PC-9 (cell line): ENCODE measurements at regions not wholly inside any gene's neighbourhood (a gene's known extent, or its start where the extent isn't known, plus 50 kb on each side); places are given as distances from the start of the nearest gene placed in this dataset.

Source experiments
- BruUV-seq: library from RNA; stranded (reverse); fragments of 400-500 nt; replicated peaks from 2 replicates; lab custom pipeline; 2021; lab: Mats Ljungman, UMichigan
- CTCF ChIA-PET: fragments of 300-600 bp; sonication (Branson Sonifier 250); formaldehyde crosslinking; loops from one replicate; lab custom pipeline; 2022; ENCODE audit warnings: antibody characterized with exemption; lab: Charles Lee
- POLR2A ChIA-PET: fragments of 300-600 bp; sonication (Branson Sonifier 250); formaldehyde crosslinking; loops from one replicate; lab custom pipeline; 2022; ENCODE audit warnings: antibody characterized with exemption; ENCODE audit not compliant: unreplicated experiment; lab: Charles Lee
- DNase-seq, 2 experiments: peaks; one replicate each; pipeline versions ENCODE4 v3.0.0 to v3.0.0-alpha.2; 2015 to 2022; ENCODE audit warnings: mixed read lengths in 1 of 2
- H2AFZ ChIP-seq: fragments of 200-600 bp; sonication (generic); 2 replicates; pipeline ENCODE4 v1.8.1; 2017; ENCODE audit warnings: antibody characterized with exemption
- H3F3A ChIP-seq: fragments of 200-600 bp; sonication (generic); 2 replicates; pipeline ENCODE4 v1.8.1; 2017; ENCODE audit warnings: antibody characterized with exemption, mild to moderate bottlenecking, low read depth; ENCODE audit not compliant: insufficient read depth
- H3K27ac ChIP-seq: fragments of 200-600 bp; sonication (generic); 2 replicates; pipeline ENCODE4 v1.6.1; 2016; ENCODE audit warnings: mixed run types
- H3K27me3 ChIP-seq: fragments of 200-600 bp; sonication (generic); 2 replicates; pipeline ENCODE4 v1.6.1; 2016; ENCODE audit warnings: low read depth, mixed run types; ENCODE audit not compliant: insufficient read depth
- H3K36me3 ChIP-seq: fragments of 200-600 bp; sonication (generic); 2 replicates; pipeline ENCODE4 v1.6.1; 2016; ENCODE audit warnings: low read depth, mixed run types
- H3K4me1 ChIP-seq: fragments of 200-600 bp; sonication (generic); replicated peaks from 2 replicates; pipeline ENCODE4 v1.6.1; 2016; ENCODE audit warnings: mixed run types; ENCODE audit not compliant: insufficient read depth
- H3K4me2 ChIP-seq: fragments of 200-600 bp; sonication (generic); 2 replicates; pipeline ENCODE4 v1.6.1; 2017; ENCODE audit warnings: mixed run types
- H3K4me3 ChIP-seq: fragments of 200-600 bp; sonication (generic); 2 replicates; pipeline ENCODE4 v1.6.1; 2016; ENCODE audit warnings: mixed run types
- H3K79me2 ChIP-seq: fragments of 200-600 bp; sonication (generic); 2 replicates; pipeline ENCODE4 v1.6.1; 2017; ENCODE audit warnings: low read depth, mixed run types
- H3K9me2 ChIP-seq: fragments of 200-600 bp; sonication (generic); 2 replicates; pipeline ENCODE4 v1.8.1; 2017; ENCODE audit warnings: mild to moderate bottlenecking; ENCODE audit not compliant: insufficient read depth
- H3K9me3 ChIP-seq: fragments of 200-600 bp; sonication (generic); 2 replicates; pipeline ENCODE4 v1.8.1; 2016; ENCODE audit warnings: low read depth; ENCODE audit not compliant: insufficient read depth
- H4K20me1 ChIP-seq: fragments of 200-600 bp; sonication (generic); 2 replicates; pipeline ENCODE4 v1.8.1; 2017; ENCODE audit not compliant: insufficient read depth
- CTCF ChIP-seq: fragments of 200-600 bp; sonication (generic); conservative IDR thresholded peaks from 2 replicates; pipeline ENCODE4 v1.6.1; 2017; ENCODE audit warnings: mixed run types, antibody characterized with exemption, mild to moderate bottlenecking, moderate library complexity
- EZH2 ChIP-seq: fragments of 200-600 bp; sonication (generic); IDR thresholded peaks from 2 replicates; pipeline ENCODE4 v1.8.0; 2017; ENCODE audit warnings: antibody characterized with exemption, low read depth
- intact Hi-C: fragments of 100-400 bp; cut with micrococcal nuclease; formaldehyde crosslinking; loops from one replicate; pipeline ENCODE4 v1.10.0; 2022; ENCODE audit not compliant: unreplicated experiment

DNA sequence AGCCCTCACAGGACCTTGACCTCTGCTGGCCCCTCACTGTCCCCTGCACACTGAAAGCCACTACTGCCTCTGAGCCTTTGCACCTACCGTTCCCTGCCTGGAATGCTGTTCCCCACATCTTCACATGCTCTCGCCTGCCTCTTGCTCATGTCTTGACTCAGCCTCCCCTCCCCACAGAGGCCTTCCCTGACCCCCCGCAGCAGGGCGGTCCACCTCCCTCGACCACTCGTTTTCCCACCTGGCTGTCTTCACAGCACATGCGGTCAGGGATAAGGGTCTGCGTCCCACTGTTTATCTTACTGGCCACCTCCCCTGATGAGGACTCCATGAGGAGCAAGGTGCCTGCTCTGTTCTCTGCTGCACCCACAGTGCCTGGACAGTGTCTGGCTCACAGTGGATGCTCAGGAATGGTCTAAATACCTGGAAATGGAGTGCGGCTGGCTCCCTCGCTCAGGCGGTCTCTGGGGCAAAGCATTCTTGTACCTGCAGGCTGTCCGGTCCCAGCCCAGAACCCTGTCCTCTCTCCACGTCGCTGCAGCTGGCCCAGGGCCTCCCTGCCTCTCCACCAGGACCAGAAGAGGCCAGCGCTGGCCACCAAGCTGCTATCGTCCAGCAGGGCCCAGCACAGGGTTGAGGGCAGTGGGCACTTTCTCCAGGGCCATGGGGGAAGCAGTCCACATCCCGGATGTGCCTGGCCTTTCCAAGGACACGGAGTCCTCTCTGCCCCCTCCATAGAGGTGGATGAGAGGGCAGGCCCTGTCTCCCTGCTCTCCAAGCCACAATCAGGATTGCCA, 107.4 kb downstream of the NCOR2 start:
- Histone ChIP-seq H3K9me3 (no peaks in the 10 kb centered on the region), H4K20me1 (no peaks in the 10 kb centered on the region; the same call in 1 of the 2 replicates), H3K36me3 (no peaks in the 10 kb centered on the region), H3K27ac (no peak overlapping the region), H3K4me1 (peaks cover 7% of the 10 kb centered on the region), H3F3A (peaks cover 31% of the 10 kb centered on the region), H3K79me2 (no peaks in the 10 kb centered on the region), H3K27me3 (no peaks in the 10 kb centered on the region), H2AFZ (no peak overlapping the region), H3K4me3 (no peak overlapping the region), H3K4me2 (no peak overlapping the region), H3K9me2 (no peaks in the 10 kb centered on the region)
- BruUV-seq: no TSS peak
- TF ChIP-seq CTCF (no peak), EZH2 (no peak)
- ChIA-PET POLR2A (no interaction called here), CTCF (no interaction called here)
- no peak for DNase-seq
- intact Hi-C loops: no loop called here

- Histone ChIP-seq H3K4me3 (no peak overlapping the region), H4K20me1 (no peaks in the 10 kb centered on the region; the same call in 1 of the 2 replicates), H3K9me3 (no peaks in the 10 kb centered on the region), H3K9me2 (no peaks in the 10 kb centered on the region), H3K4me2 (no peak overlapping the region), H2AFZ (no peak overlapping the region), H3K36me3 (no peaks in the 10 kb centered on the region), H3K79me2 (0 out of 2 replicates have a peak, but pooled peaks cover 6% of the 10 kb centered on the region), H3K4me1 (peaks cover 12% of the 10 kb centered on the region), H3K27ac (no peak overlapping the region), H3K27me3 (no peaks in the 10 kb centered on the region), H3F3A (peaks cover 33% of the 10 kb centered on the region)
- no TSS peak for BruUV-seq
- TF ChIP-seq CTCF (no peak), EZH2 (no peak)
- CTCF ChIA-PET: no interaction called here
- DNase-seq: no peak
- POLR2A ChIA-PET: no interaction called here
- intact Hi-C loops: no loop called here
Measured at GRCh38 chr12:124458992-124459851, 108.2 kb downstream of the NCOR2 start.

- Histone ChIP-seq H3K36me3 (no peaks in the 10 kb centered on the region), H3K27me3 (no peaks in the 10 kb centered on the region), H3K4me2 (no peak overlapping the region), H3K27ac (no peak overlapping the region), H4K20me1 (no peaks in the 10 kb centered on the region; the same call in 1 of the 2 replicates), H3K9me3 (no peaks in the 10 kb centered on the region), H2AFZ (no peak overlapping the region), H3K9me2 (no peaks in the 10 kb centered on the region), H3K79me2 (0 out of 2 replicates have a peak, but pooled peaks cover 6% of the 10 kb centered on the region), H3K4me1 (peaks cover 19% of the 10 kb centered on the region), H3F3A (peaks cover 33% of the 10 kb centered on the region), H3K4me3 (no peak overlapping the region)
- ChIA-PET POLR2A (no interaction called here), CTCF (no interaction called here)
- intact Hi-C loops: no loop called here
- TF ChIP-seq EZH2 (no peak), CTCF (no peak)
- no TSS peak for BruUV-seq
- no peak for DNase-seq
Measured at GRCh38 chr12:124458220-124458991, 109.0 kb downstream of the NCOR2 start.
